ENCODE measurements at regions not wholly inside any gene's neighbourhood (a gene's known extent, or its start where the extent isn't known, plus 50 kb on each side); places are given as distances from the start of the nearest gene placed in this dataset.

DNA sequence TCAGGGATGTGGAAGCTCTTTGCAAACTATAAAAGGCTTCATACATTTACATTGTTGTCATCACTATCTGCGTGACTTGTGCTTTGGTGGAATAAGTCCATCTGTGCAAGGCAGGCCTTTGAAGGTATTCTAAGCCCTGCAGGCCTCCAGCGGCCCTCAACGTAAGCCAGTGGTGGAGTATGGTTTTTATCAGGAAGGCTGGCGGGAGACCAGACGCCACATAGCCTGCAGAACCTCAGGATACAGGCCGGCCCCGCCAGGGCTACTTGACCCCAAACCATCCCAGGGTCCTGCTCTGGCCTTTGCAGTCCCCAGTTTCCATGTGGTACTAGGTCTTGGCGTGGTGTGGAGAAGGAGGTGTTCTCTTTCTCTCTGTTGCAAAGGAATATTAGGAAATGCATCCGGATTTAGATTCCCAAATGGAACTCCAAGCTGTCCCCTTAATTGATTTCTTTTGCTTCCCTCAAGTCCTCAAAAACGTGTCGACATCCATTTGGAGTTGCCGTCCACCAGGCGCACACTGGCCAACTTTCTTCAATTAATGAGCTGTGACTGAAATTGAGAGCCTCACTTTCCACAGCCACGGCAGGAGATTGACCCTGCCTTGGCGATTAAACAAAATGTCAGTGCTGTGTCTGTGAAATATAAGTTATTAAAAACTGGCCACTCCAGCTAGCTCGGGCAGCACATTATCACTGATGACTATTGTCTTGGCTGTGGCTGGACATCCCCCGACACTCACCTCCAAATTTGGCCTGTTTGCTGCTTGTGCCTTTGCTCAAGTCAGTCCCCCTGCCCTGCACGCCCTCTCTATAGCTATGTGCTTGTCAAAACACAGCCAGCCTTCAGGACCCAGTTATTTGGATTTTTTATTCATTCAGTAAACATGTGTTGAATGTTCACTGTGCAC, 239.8 kb upstream of the TLE3 start:
- WGBS (ENCODE audit: insufficient coverage): 94% methylated on average over 18 of the region's 18 CpGs

GRCh38 chr15:70336425-70337009, 238.8 kb upstream of the TLE3 start:
- no peak overlapping the region for H3K4me3 Mint-ChIP-seq
- Histone ChIP-seq H3K27ac (ENCODE audit: low read length) (no peak overlapping the region), H3K4me3 (ENCODE audit: low read length) (no peak overlapping the region), H3K9me3 (ENCODE audit: control insufficient read depth, insufficient read depth, low read length) (no peaks in the 10 kb centered on the region), H3K27me3 (ENCODE audit: control insufficient read depth, insufficient read depth, low read length) (peaks cover 3% of the 10 kb centered on the region), H3K4me1 (ENCODE audit: control insufficient read depth, insufficient read depth, low read length) (no peaks in the 10 kb centered on the region), H3K36me3 (ENCODE audit: control insufficient read depth, insufficient read depth, low read length) (no peaks in the 10 kb centered on the region)
- peaks cover 3 to 8% of the 10 kb centered on the region in 2 donors for H3K9me3 Mint-ChIP-seq
- DNase-seq (no peak), ATAC-seq (no peak)
- TF ChIP-seq CTCF (IDR thresholded peaks at IDR 0.05): no peak
- H3K36me3 Mint-ChIP-seq: peaks cover 17% of the 10 kb centered on the region
- no peak overlapping the region for H3K27ac Mint-ChIP-seq
- intact Hi-C loops (cut with micrococcal nuclease): no loop called here
- WGBS (ENCODE audit: insufficient coverage): 69% methylated on average over 5 of the region's 6 CpGs
- H3K4me1 Mint-ChIP-seq: no peaks in the 10 kb centered on the region
- peaks cover 26 to 53% of the 10 kb centered on the region in 2 donors for H3K27me3 Mint-ChIP-seq (ENCODE audit: low read depth in 2 of 2)

More for the DNA sequence above, 239.8 kb upstream of the TLE3 start:
- H3K27me3 Mint-ChIP-seq (ENCODE audit: low read depth in 2 of 2): peaks cover 26 to 54% of the 10 kb centered on the region in 2 donors
- H3K4me1 Mint-ChIP-seq: no peaks in the 10 kb centered on the region
- H3K36me3 ChIP-seq (ENCODE audit: control insufficient read depth, insufficient read depth, low read length): no peaks in the 10 kb centered on the region
- DNase-seq (no peak), ATAC-seq (no peak)
- peaks cover 3 to 8% of the 10 kb centered on the region in 2 donors for H3K9me3 Mint-ChIP-seq
- H3K9me3 ChIP-seq (ENCODE audit: control insufficient read depth, insufficient read depth, low read length): no peaks in the 10 kb centered on the region
- no peak overlapping the region for H3K27ac ChIP-seq (ENCODE audit: low read length)
- no peak overlapping the region for H3K4me3 ChIP-seq (ENCODE audit: low read length)
- no peak overlapping the region for H3K4me3 Mint-ChIP-seq
- no peaks in the 10 kb centered on the region for H3K4me1 ChIP-seq (ENCODE audit: control insufficient read depth, insufficient read depth, low read length)
- H3K27ac Mint-ChIP-seq: no peak overlapping the region
- no peak for TF ChIP-seq CTCF (IDR thresholded peaks at IDR 0.05)
- intact Hi-C loops (cut with micrococcal nuclease): no loop called here
- H3K36me3 Mint-ChIP-seq: peaks cover 17% of the 10 kb centered on the region
- H3K27me3 ChIP-seq (ENCODE audit: control insufficient read depth, insufficient read depth, low read length): peaks cover 3% of the 10 kb centered on the region

DNA sequence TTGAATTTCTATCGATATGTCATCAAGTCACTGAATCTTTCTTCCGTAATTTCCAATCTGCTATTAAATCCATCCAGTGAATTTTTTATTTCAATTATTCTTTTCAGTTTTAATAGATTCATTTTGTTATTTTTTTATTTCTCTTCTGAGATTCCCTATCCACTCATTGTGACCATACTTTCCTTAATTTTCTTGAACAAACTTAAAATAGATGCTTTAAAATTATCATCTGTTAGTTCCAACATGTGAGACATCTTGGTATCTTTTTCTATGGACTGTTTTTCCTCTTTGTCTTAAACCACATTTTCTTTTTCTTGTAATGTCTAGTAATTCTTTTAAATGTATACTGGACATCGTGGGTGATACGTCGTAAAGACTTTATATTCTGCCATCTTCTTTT, 236.6 kb upstream of the TLE3 start:
- 97% methylated on average over 3 of the region's 5 CpGs for WGBS (ENCODE audit: insufficient coverage)
- ATAC-seq (no peak), DNase-seq (no peak)
- H3K4me3 ChIP-seq (ENCODE audit: low read length): no peak overlapping the region
- H3K27me3 Mint-ChIP-seq (ENCODE audit: low read depth in 2 of 2): peaks cover 40 to 63% of the 10 kb centered on the region in 2 donors
- no peak for TF ChIP-seq CTCF (IDR thresholded peaks at IDR 0.05)
- peaks cover 3% of the 10 kb centered on the region for H3K27me3 ChIP-seq (ENCODE audit: control insufficient read depth, insufficient read depth, low read length)
- no peak overlapping the region for H3K4me3 Mint-ChIP-seq
- H3K27ac Mint-ChIP-seq: no peak overlapping the region
- H3K9me3 ChIP-seq (ENCODE audit: control insufficient read depth, insufficient read depth, low read length): no peaks in the 10 kb centered on the region
- intact Hi-C loops (cut with micrococcal nuclease): no loop called here
- peaks cover 17% of the 10 kb centered on the region for H3K36me3 Mint-ChIP-seq
- H3K36me3 ChIP-seq (ENCODE audit: control insufficient read depth, insufficient read depth, low read length): no peaks in the 10 kb centered on the region
- no peaks in the 10 kb centered on the region for H3K4me1 Mint-ChIP-seq
- no peaks in the 10 kb centered on the region for H3K4me1 ChIP-seq (ENCODE audit: control insufficient read depth, insufficient read depth, low read length)
- peaks cover 3 to 8% of the 10 kb centered on the region in 2 donors for H3K9me3 Mint-ChIP-seq
- H3K27ac ChIP-seq (ENCODE audit: low read length): no peak overlapping the region
